Progenitor cell of endocrine pancreas (in vitro differentiated cells): ENCODE measurements at regions not wholly inside any gene's neighbourhood (a gene's known extent, or its start where the extent isn't known, plus 50 kb on each side); places are given as distances from the start of the nearest gene placed in this dataset.
"Not testable (repeated sequence)": the region's sequence is repeated elsewhere in the genome, so short reads cannot be mapped to it uniquely, and the experiment has no call there.

Source experiments
- DNase-seq: peaks from one replicate; pipeline ENCODE4 v3.0.0; 2021; ENCODE audit warnings: low spot score; ENCODE audit not compliant: unreplicated experiment
- H3K27ac Mint-ChIP-seq: 2 replicates; pipeline ENCODE4 v1.8.0; 2021; ENCODE audit warnings: mild to moderate bottlenecking, moderate library complexity, mixed read lengths
- H3K27me3 Mint-ChIP-seq: 2 replicates; pipeline ENCODE4 v1.8.0; 2021; ENCODE audit warnings: mixed read lengths
- H3K36me3 Mint-ChIP-seq: 2 replicates; pipeline ENCODE4 v1.8.0; 2022; ENCODE audit warnings: mixed read lengths; ENCODE audit not compliant: insufficient read depth
- H3K4me1 Mint-ChIP-seq: 2 replicates; pipeline ENCODE4 v1.8.0; 2021; ENCODE audit warnings: low read depth, mixed read lengths
- H3K4me3 Mint-ChIP-seq: 2 replicates; pipeline ENCODE4 v1.8.0; 2021; ENCODE audit warnings: low read depth, mild to moderate bottlenecking, moderate library complexity, mixed read lengths
- H3K9me3 Mint-ChIP-seq: 2 replicates; pipeline ENCODE4 v1.8.0; 2021; ENCODE audit warnings: low read depth, mixed read lengths
- CTCF ChIP-seq: fragments of 200-600 bp; sonication (generic); IDR thresholded peaks from one replicate; pipeline ENCODE4 v1.5.0; 2021; ENCODE audit warnings: antibody characterized with exemption, mild to moderate bottlenecking; ENCODE audit not compliant: unreplicated experiment

- Mint-ChIP-seq H3K27ac (no peak overlapping the region), H3K4me3 (no peak overlapping the region), H3K36me3 (no peaks in the 10 kb centered on the region), H3K4me1 (peaks cover 9% of the 10 kb centered on the region), H3K27me3 (peaks cover 3% of the 10 kb centered on the region), H3K9me3 (no peaks in the 10 kb centered on the region)
- DNase-seq, result no peak
- TF ChIP-seq CTCF, result no peak
These were observed 379.7 kb upstream of the PROK2 start for GRCh38 chr3:72164635-72164978.

GRCh38 chr3:72163809-72164634 is 379.1 kb upstream of the PROK2 start:
- TF ChIP-seq CTCF, result no peak

GRCh38 chr3:72162649-72163184 is 377.8 kb upstream of the PROK2 start:
- H3K4me1 Mint-ChIP-seq, result peaks cover 9% of the 10 kb centered on the region
- H3K27me3 Mint-ChIP-seq, result peaks cover 3% of the 10 kb centered on the region
- H3K4me3 Mint-ChIP-seq, result no peak overlapping the region
- no peaks in the 10 kb centered on the region for H3K36me3 Mint-ChIP-seq
- no peak for DNase-seq
- no peak for TF ChIP-seq CTCF
- no peaks in the 10 kb centered on the region for H3K9me3 Mint-ChIP-seq
- no peak overlapping the region for H3K27ac Mint-ChIP-seq

More at GRCh38 chr3:72163809-72164634, 379.1 kb upstream of the PROK2 start:
- Mint-ChIP-seq H3K4me1 (peaks cover 9% of the 10 kb centered on the region), H3K4me3 (no peak overlapping the region), H3K27me3 (peaks cover 3% of the 10 kb centered on the region), H3K36me3 (no peaks in the 10 kb centered on the region), H3K9me3 (no peaks in the 10 kb centered on the region), H3K27ac (no peak overlapping the region)
- DNase-seq, result no peak

GRCh38 chr3:72161881-72162595 is 377.1 kb upstream of the PROK2 start:
- Mint-ChIP-seq H3K4me3 (no peak overlapping the region), H3K4me1 (peaks cover 9% of the 10 kb centered on the region), H3K36me3 (no peaks in the 10 kb centered on the region), H3K27ac (no peak overlapping the region), H3K9me3 (no peaks in the 10 kb centered on the region), H3K27me3 (peaks cover 3% of the 10 kb centered on the region)
- DNase-seq, result no peak
- TF ChIP-seq CTCF, result no peak

GRCh38 chr3:72161285-72161684 is 376.3 kb upstream of the PROK2 start:
- H3K4me3 Mint-ChIP-seq, H3K36me3 Mint-ChIP-seq, DNase-seq, H3K27ac Mint-ChIP-seq, H3K27me3 Mint-ChIP-seq, H3K9me3 Mint-ChIP-seq: not testable (repeated sequence)
- peaks cover 11% of the 10 kb centered on the region for H3K4me1 Mint-ChIP-seq
